ENCODE measurements at regions not wholly inside any gene's neighbourhood (a gene's known extent, or its start where the extent isn't known, plus 50 kb on each side); places are given as distances from the start of the nearest gene placed in this dataset.

- TF ChIP-seq CTCF (IDR thresholded peaks at IDR 0.05) (no peak), ZFX (IDR thresholded peaks at IDR 0.05; ENCODE audit: borderline replicate concordance) (no peak)
Observed at GRCh38 chr18:11323359-11323819, 174.0 kb upstream of the PIEZO2 start.

Measured in 22Rv1 (cell line).